PFSK-1 (cell line): ENCODE measurements at regions not wholly inside any gene's neighbourhood (a gene's known extent, or its start where the extent isn't known, plus 50 kb on each side); places are given as distances from the start of the nearest gene placed in this dataset.

Experiments
- FOXP2 ChIP-seq: optimal IDR thresholded peaks from 2 replicates; pipeline ENCODE3; 2011; ENCODE audit warnings: borderline replicate concordance, control low read depth, inconsistent platforms; ENCODE audit not compliant: insufficient read depth; ENCODE audit errors: extremely low read length, extremely low read depth
- POLR2AphosphoS5 ChIP-seq: IDR thresholded peaks from 2 replicates; pipeline ENCODE4 v1.6.1; 2012; ENCODE audit warnings: low read depth, mild to moderate bottlenecking, control low read depth, low read length, moderate library complexity
- SIN3A ChIP-seq: IDR thresholded peaks from 2 replicates; pipeline ENCODE4 v1.6.1; 2012; ENCODE audit warnings: mild to moderate bottlenecking, low read length, moderate library complexity, borderline replicate concordance; ENCODE audit not compliant: insufficient read depth
- TAF1 ChIP-seq: IDR thresholded peaks from 2 replicates; pipeline ENCODE4 v1.6.1; 2012; ENCODE audit warnings: low read length, control low read depth, borderline replicate concordance; ENCODE audit not compliant: insufficient read depth
- TF ChIP-seq, protein P1 (sequence below), 2 experiments: IDR thresholded peaks; 2 replicates each; pipeline versions ENCODE4 v1.6.1 to v1.8.0; 2011 to 2012; ENCODE audit warnings: low read depth in 2 of 2, low read length in 2 of 2, control low read depth in 1 of 2, inconsistent platforms in 1 of 2, mild to moderate bottlenecking in 1 of 2, moderate library complexity in 1 of 2; ENCODE audit not compliant: insufficient read depth in 1 of 2

DNA sequence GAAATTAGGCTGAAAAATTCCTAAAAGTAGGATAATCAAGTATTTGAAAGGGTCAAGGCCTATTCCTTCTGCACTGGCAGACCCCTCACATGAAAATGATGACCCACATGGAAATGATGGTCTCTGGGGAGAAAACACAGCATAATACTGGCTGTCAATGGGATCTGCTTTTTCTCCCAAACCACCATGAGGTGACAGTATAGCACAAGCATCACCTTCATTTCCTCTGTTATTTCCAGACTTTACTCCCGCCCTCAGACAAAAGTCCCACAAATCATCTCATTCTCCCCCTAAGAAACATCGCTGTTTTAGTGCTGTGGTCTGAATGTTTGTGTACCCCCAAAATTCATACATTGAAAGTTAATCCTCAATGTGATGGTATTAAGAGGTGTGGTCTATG is 161.0 kb downstream of the RSL24D1 start:
- no peak for TF ChIP-seq SIN3A
- no peak for TF ChIP-seq TAF1
- TF ChIP-seq FOXP2 = no peak
- no peak for TF ChIP-seq POLR2AphosphoS5
- TF ChIP-seq, protein P1, sequence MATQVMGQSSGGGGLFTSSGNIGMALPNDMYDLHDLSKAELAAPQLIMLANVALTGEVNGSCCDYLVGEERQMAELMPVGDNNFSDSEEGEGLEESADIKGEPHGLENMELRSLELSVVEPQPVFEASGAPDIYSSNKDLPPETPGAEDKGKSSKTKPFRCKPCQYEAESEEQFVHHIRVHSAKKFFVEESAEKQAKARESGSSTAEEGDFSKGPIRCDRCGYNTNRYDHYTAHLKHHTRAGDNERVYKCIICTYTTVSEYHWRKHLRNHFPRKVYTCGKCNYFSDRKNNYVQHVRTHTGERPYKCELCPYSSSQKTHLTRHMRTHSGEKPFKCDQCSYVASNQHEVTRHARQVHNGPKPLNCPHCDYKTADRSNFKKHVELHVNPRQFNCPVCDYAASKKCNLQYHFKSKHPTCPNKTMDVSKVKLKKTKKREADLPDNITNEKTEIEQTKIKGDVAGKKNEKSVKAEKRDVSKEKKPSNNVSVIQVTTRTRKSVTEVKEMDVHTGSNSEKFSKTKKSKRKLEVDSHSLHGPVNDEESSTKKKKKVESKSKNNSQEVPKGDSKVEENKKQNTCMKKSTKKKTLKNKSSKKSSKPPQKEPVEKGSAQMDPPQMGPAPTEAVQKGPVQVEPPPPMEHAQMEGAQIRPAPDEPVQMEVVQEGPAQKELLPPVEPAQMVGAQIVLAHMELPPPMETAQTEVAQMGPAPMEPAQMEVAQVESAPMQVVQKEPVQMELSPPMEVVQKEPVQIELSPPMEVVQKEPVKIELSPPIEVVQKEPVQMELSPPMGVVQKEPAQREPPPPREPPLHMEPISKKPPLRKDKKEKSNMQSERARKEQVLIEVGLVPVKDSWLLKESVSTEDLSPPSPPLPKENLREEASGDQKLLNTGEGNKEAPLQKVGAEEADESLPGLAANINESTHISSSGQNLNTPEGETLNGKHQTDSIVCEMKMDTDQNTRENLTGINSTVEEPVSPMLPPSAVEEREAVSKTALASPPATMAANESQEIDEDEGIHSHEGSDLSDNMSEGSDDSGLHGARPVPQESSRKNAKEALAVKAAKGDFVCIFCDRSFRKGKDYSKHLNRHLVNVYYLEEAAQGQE (IDR thresholded peaks at IDR 0.05; ENCODE audit: insufficient read depth in 1 of 2, low read depth in 2 of 2, low read length in 2 of 2) = no peak
